ENCODE measurements at regions not wholly inside any gene's neighbourhood (a gene's known extent, or its start where the extent isn't known, plus 50 kb on each side); places are given as distances from the start of the nearest gene placed in this dataset.
"Not testable (repeated sequence)": the region's sequence is repeated elsewhere in the genome, so short reads cannot be mapped to it uniquely, and the experiment has no call there.

GRCh38 chr7:86123476-86123875, 520.2 kb upstream of the GRM3 start:
- DNase-seq (ENCODE audit: low read depth) = no peak
- no peak for FAIRE-seq

GRCh38 chr7:86094166-86094669, 549.5 kb upstream of the GRM3 start:
- FAIRE-seq = no peak

More at GRCh38 chr7:86123476-86123875, 520.2 kb upstream of the GRM3 start:
- Histone ChIP-seq H3K4me3 (ENCODE audit: low read depth, low read length) (no peak overlapping the region), H3K36me3 (ENCODE audit: control insufficient read depth, insufficient read depth, low read length) (no peaks in the 10 kb centered on the region), H3K27me3 (ENCODE audit: control insufficient read depth, insufficient read depth, low read length) (no peaks in the 10 kb centered on the region)
- no peak for TF ChIP-seq CTCF (IDR thresholded peaks at IDR 0.05; ENCODE audit: insufficient read depth, low read length, severe bottlenecking)

GRCh38 chr7:86091369-86091768, 552.3 kb upstream of the GRM3 start:
- no peak for FAIRE-seq
- Histone ChIP-seq H3K27me3 (ENCODE audit: control insufficient read depth, insufficient read depth, low read length) (no peaks in the 10 kb centered on the region), H3K4me3 (ENCODE audit: low read depth, low read length) (no peak overlapping the region), H3K36me3 (ENCODE audit: control insufficient read depth, insufficient read depth, low read length) (no peaks in the 10 kb centered on the region)
- no peak for DNase-seq (ENCODE audit: low read depth)
- no peak for TF ChIP-seq CTCF (IDR thresholded peaks at IDR 0.05; ENCODE audit: insufficient read depth, low read length, severe bottlenecking)

More at GRCh38 chr7:86094166-86094669, 549.5 kb upstream of the GRM3 start:
- Histone ChIP-seq H3K27me3 (ENCODE audit: control insufficient read depth, insufficient read depth, low read length) (no peaks in the 10 kb centered on the region), H3K36me3 (ENCODE audit: control insufficient read depth, insufficient read depth, low read length) (no peaks in the 10 kb centered on the region), H3K4me3 (ENCODE audit: low read depth, low read length) (no peak overlapping the region)
- no peak for DNase-seq (ENCODE audit: low read depth)
- TF ChIP-seq CTCF (IDR thresholded peaks at IDR 0.05; ENCODE audit: insufficient read depth, low read length, severe bottlenecking) = no peak

- no peak for TF ChIP-seq CTCF (IDR thresholded peaks at IDR 0.05; ENCODE audit: insufficient read depth, low read length, severe bottlenecking)
- DNase-seq (ENCODE audit: low read depth) = no peak
- H3K36me3 ChIP-seq (ENCODE audit: control insufficient read depth, insufficient read depth, low read length) = no peaks in the 10 kb centered on the region
- no peak overlapping the region for H3K4me3 ChIP-seq (ENCODE audit: low read depth, low read length)
- no peak for FAIRE-seq
- H3K27me3 ChIP-seq (ENCODE audit: control insufficient read depth, insufficient read depth, low read length) = no peaks in the 10 kb centered on the region
These were observed 554.3 kb upstream of the GRM3 start for GRCh38 chr7:86089455-86089854.

GRCh38 chr7:86064572-86064971, 579.1 kb upstream of the GRM3 start:
- H3K36me3 ChIP-seq (ENCODE audit: control insufficient read depth, insufficient read depth, low read length); H3K4me3 ChIP-seq (ENCODE audit: low read depth, low read length); FAIRE-seq; DNase-seq (ENCODE audit: low read depth); H3K27me3 ChIP-seq (ENCODE audit: control insufficient read depth, insufficient read depth, low read length): not testable (repeated sequence)

GRCh38 chr7:86058649-86059048, 585.1 kb upstream of the GRM3 start:
- DNase-seq (ENCODE audit: low read depth) = no peak
- FAIRE-seq = no peak
- Histone ChIP-seq H3K27me3 (ENCODE audit: control insufficient read depth, insufficient read depth, low read length) (no peaks in the 10 kb centered on the region), H3K36me3 (ENCODE audit: control insufficient read depth, insufficient read depth, low read length) (no peaks in the 10 kb centered on the region), H3K4me3 (ENCODE audit: low read depth, low read length) (no peak overlapping the region)
- TF ChIP-seq CTCF (IDR thresholded peaks at IDR 0.05; ENCODE audit: insufficient read depth, low read length, severe bottlenecking) = no peak
